ENCODE measurements at regions not wholly inside any gene's neighbourhood (a gene's known extent, or its start where the extent isn't known, plus 50 kb on each side); places are given as distances from the start of the nearest gene placed in this dataset.

DNA sequence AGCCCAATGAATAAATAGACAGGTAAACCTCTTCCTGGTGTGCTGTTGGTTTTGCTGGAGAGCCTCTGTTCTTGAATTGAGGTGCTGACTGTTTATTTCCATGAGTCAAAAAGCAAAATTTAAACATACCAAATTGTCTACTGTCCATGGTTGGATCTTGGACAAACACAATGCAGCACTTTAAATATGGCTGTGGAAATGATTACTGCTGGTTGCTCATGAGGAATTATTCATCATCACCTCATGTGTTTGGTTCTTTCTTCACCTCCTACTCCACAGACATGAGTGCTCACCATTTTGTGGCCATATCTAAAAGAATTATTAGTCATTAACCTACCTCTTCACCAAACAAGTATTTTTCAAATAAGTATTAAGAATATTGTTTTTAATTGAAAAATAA is 85.3 kb upstream of the GALNT5 start:
- TF ChIP-seq CTCF (IDR thresholded peaks at IDR 0.05), result no peak
- no peak for TF ChIP-seq ZFX (IDR thresholded peaks at IDR 0.05; ENCODE audit: borderline replicate concordance)

Measured in 22Rv1 (cell line).